ENCODE measurements at regions not wholly inside any gene's neighbourhood (a gene's known extent, or its start where the extent isn't known, plus 50 kb on each side); places are given as distances from the start of the nearest gene placed in this dataset.
"Not testable (repeated sequence)": the region's sequence is repeated elsewhere in the genome, so short reads cannot be mapped to it uniquely, and the experiment has no call there.

DNA sequence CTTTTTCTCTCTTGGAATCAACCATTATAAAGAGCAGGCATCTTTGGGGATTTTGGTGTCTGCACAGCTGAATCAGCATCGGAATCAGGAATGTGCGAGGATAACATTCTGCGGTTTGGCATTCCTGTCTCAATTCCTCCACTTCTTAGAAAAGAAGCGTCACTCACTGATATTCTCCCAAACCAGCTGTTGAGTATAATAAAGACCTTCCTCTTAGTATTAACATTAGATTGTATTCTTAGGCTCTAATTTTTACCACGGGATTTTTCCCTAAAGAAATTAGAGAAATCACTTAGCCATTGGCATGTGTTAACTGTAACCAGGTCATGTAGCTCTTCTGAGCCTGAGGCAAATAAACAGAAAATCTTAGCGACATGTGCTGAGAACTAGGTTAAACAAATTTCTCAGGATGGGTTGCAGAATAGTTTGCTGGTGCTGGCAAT lies 128.7 kb downstream of the TMX1 start:
- Mint-ChIP-seq H3K4me3 (no peak overlapping the region), H3K9me3 (no peaks in the 10 kb centered on the region), H3K4me1 (ENCODE audit: low read depth) (no peaks in the 10 kb centered on the region), H3K27me3 (peaks cover 10% of the 10 kb centered on the region), H3K27ac (no peak overlapping the region), H3K36me3 (ENCODE audit: low read depth) (no peaks in the 10 kb centered on the region)
- peaks cover 0 to 6% of the 10 kb centered on the region in 2 experiments for H3K27me3 ChIP-seq (ENCODE audit: control insufficient read depth in 1 of 2, insufficient read depth in 2 of 2, low read length in 2 of 2)
- no peaks in the 10 kb centered on the region for H3K4me1 ChIP-seq (ENCODE audit: insufficient read depth, low read length)
- no peak for ATAC-seq (ENCODE audit: poor library complexity)
- H3K27ac ChIP-seq (ENCODE audit: low read depth in 1 of 2, low read length in 2 of 2), result no peak overlapping the region
- ChIA-PET CTCF (no interaction called here), POLR2A (no interaction called here)
- no peaks in the 10 kb centered on the region for H3K9me3 ChIP-seq (ENCODE audit: control insufficient read depth in 1 of 2, insufficient read depth in 1 of 2, low read length in 2 of 2)
- intact Hi-C loops (cut with DNase I, micrococcal nuclease), result no loop called here
- no peaks in the 10 kb centered on the region for H3K36me3 ChIP-seq (ENCODE audit: insufficient read depth, low read length)
- TF ChIP-seq, protein P1, sequence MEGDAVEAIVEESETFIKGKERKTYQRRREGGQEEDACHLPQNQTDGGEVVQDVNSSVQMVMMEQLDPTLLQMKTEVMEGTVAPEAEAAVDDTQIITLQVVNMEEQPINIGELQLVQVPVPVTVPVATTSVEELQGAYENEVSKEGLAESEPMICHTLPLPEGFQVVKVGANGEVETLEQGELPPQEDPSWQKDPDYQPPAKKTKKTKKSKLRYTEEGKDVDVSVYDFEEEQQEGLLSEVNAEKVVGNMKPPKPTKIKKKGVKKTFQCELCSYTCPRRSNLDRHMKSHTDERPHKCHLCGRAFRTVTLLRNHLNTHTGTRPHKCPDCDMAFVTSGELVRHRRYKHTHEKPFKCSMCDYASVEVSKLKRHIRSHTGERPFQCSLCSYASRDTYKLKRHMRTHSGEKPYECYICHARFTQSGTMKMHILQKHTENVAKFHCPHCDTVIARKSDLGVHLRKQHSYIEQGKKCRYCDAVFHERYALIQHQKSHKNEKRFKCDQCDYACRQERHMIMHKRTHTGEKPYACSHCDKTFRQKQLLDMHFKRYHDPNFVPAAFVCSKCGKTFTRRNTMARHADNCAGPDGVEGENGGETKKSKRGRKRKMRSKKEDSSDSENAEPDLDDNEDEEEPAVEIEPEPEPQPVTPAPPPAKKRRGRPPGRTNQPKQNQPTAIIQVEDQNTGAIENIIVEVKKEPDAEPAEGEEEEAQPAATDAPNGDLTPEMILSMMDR (IDR thresholded peaks at IDR 0.05), result no peak
- no peak for DNase-seq
- no peak overlapping the region for H3K4me3 ChIP-seq (ENCODE audit: low read length)

DNA sequence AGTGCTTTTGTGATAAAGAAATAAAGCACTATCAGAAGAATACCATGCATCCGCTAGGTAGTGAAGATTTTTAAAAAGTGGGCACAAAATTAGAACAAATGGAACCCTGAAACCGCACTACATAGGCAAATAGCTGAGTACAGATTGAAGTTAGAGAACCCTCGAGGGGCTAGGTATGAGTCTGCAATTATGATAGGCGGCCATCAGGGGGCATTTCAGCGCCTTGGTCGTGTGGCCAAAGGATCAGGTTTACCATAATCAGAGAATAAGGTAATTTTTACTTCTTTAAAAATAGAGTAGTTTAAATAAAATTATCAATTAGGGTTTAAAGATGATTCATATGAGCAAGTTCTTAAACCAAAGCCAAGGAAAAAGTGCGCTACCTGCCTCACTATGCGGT lies 129.8 kb downstream of the TMX1 start:
- intact Hi-C loops (cut with DNase I, micrococcal nuclease), result loop anchor here in 1 of 2 experiments (5.0 kb wide), 1 partner anchor 407 kb away; no protein-coding TSS in a partner anchor
- Histone ChIP-seq H3K9me3 (ENCODE audit: control insufficient read depth in 1 of 2, insufficient read depth in 1 of 2, low read length in 2 of 2) (no peaks in the 10 kb centered on the region), H3K4me3 (ENCODE audit: low read length) (no peak overlapping the region), H3K27me3 (ENCODE audit: control insufficient read depth in 1 of 2, insufficient read depth in 2 of 2, low read length in 2 of 2) (peaks cover 0 to 1% of the 10 kb centered on the region in 2 experiments), H3K36me3 (ENCODE audit: insufficient read depth, low read length) (no peaks in the 10 kb centered on the region), H3K27ac (ENCODE audit: low read depth in 1 of 2, low read length in 2 of 2) (no peak overlapping the region), H3K4me1 (ENCODE audit: insufficient read depth, low read length) (no peaks in the 10 kb centered on the region)
- H3K4me3 Mint-ChIP-seq, result no peak overlapping the region
- TF ChIP-seq, protein P1 (IDR thresholded peaks at IDR 0.05), result peak; percentile 34
- DNase-seq (peak in 4 of 14 experiments; percentile 10 to 29 (median 26)), ATAC-seq (ENCODE audit: poor library complexity) (no peak)
- ChIA-PET POLR2A (no interaction called here), CTCF (no interaction called here)
- H3K4me1 Mint-ChIP-seq (ENCODE audit: low read depth), result no peaks in the 10 kb centered on the region
- no peaks in the 10 kb centered on the region for H3K36me3 Mint-ChIP-seq (ENCODE audit: low read depth)
- no peak overlapping the region for H3K27ac Mint-ChIP-seq
- H3K9me3 Mint-ChIP-seq, result no peaks in the 10 kb centered on the region
- peaks cover 10% of the 10 kb centered on the region for H3K27me3 Mint-ChIP-seq

DNA sequence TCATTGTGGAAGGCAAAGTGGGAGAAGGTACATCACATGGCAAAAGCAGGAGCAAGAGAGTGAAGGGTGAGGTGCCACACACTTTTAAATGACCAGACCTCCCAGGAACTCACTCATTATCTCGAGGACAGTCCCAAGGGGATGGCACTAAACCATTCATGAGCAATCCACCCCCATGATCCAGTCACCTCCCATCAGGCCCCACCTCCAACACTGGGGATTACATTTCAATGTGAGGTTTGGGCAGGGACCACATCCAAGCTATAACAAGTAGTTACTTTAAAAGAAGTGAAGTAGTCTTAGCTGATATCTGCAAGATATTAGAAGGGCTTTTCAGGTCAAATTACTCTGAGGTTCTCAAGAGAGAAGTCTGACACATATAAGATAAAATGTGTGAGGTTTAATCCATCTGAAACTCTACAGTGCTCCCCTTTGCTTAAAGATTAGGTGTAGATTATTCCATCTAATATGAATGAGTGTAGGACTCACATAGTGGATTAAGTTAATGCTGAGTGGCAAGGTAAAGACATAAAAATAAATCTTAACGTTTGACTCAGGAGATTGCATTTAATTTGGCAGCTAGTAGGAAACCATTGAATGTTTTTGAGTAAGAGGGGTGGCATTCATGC lies 130.8 kb downstream of the TMX1 start:
- Mint-ChIP-seq H3K36me3 (ENCODE audit: low read depth) (no peaks in the 10 kb centered on the region), H3K27me3 (peaks cover 10% of the 10 kb centered on the region), H3K9me3 (no peaks in the 10 kb centered on the region), H3K4me1 (ENCODE audit: low read depth) (no peaks in the 10 kb centered on the region), H3K4me3 (no peak overlapping the region), H3K27ac (no peak overlapping the region)
- POLR2A ChIA-PET, result interaction anchor here (0.5 kb wide), 1 partner anchor 372 kb away, joined by 4 read pairs; no protein-coding TSS in a partner anchor
- CTCF ChIA-PET, result no interaction called here
- TF ChIP-seq, protein P1 (IDR thresholded peaks at IDR 0.05), result no peak
- Histone ChIP-seq H3K27ac (ENCODE audit: low read depth in 1 of 2, low read length in 2 of 2) (no peak overlapping the region), H3K9me3 (ENCODE audit: control insufficient read depth in 1 of 2, insufficient read depth in 1 of 2, low read length in 2 of 2) (no peaks in the 10 kb centered on the region), H3K27me3 (ENCODE audit: control insufficient read depth in 1 of 2, insufficient read depth in 2 of 2, low read length in 2 of 2) (no peaks in the 10 kb centered on the region), H3K36me3 (ENCODE audit: insufficient read depth, low read length) (no peaks in the 10 kb centered on the region), H3K4me3 (ENCODE audit: low read length) (no peak overlapping the region), H3K4me1 (ENCODE audit: insufficient read depth, low read length) (no peaks in the 10 kb centered on the region)
- intact Hi-C loops (cut with DNase I, micrococcal nuclease), result loop anchor here in 1 of 2 experiments (5.0 kb wide), 1 partner anchor 406 kb away; no protein-coding TSS in a partner anchor
- no peak for ATAC-seq (ENCODE audit: poor library complexity)
- no peak for DNase-seq

DNA sequence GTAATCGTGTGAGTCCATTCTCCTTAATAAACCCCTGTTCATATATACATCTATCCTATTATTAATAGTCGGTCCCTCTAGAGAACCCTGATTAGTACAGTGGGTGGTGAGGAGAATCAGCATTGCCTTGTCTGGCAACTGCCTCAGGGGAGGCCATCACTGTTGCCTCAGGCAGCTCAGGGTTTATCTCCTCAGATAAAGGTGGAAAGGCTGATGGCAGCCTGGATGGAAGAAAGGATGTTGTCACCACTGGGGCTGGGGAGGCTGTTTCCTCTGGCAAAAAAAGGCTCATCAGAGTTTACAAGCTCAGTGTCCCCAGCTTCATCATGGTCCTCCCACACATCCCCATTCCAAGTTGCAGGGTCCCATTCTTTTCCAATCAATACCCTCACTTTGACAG lies 137.1 kb downstream of the TMX1 start:
- H3K36me3 Mint-ChIP-seq (ENCODE audit: low read depth); POLR2A ChIA-PET; DNase-seq; intact Hi-C loops (cut with DNase I, micrococcal nuclease); H3K27ac Mint-ChIP-seq; H3K4me1 Mint-ChIP-seq (ENCODE audit: low read depth); H3K27me3 ChIP-seq (ENCODE audit: control insufficient read depth in 1 of 2, insufficient read depth in 2 of 2, low read length in 2 of 2); H3K36me3 ChIP-seq (ENCODE audit: insufficient read depth, low read length); H3K4me1 ChIP-seq (ENCODE audit: insufficient read depth, low read length); H3K4me3 Mint-ChIP-seq; H3K27ac ChIP-seq (ENCODE audit: low read depth in 1 of 2, low read length in 2 of 2); H3K27me3 Mint-ChIP-seq; H3K9me3 Mint-ChIP-seq; H3K9me3 ChIP-seq (ENCODE audit: control insufficient read depth in 1 of 2, insufficient read depth in 1 of 2, low read length in 2 of 2); CTCF ChIA-PET; H3K4me3 ChIP-seq (ENCODE audit: low read length); ATAC-seq (ENCODE audit: poor library complexity): not testable (repeated sequence)
